H9 (cell line): ENCODE measurements at regions not wholly inside any gene's neighbourhood (a gene's known extent, or its start where the extent isn't known, plus 50 kb on each side); places are given as distances from the start of the nearest gene placed in this dataset.

ENCODE experiments used
- DNase-seq: peaks from one replicate; pipeline ENCODE4 v3.0.0-alpha.2; 2017
- H2AFZ ChIP-seq: one replicate; pipeline ENCODE4 v1.6.1; 2013; ENCODE audit warnings: mild to moderate bottlenecking, low read length, control low read depth, moderate library complexity
- H2AK5ac ChIP-seq: 2 replicates; pipeline ENCODE4 v1.6.1; 2013; ENCODE audit warnings: low read length, control low read depth, mixed read lengths; ENCODE audit not compliant: insufficient read length
- H2BK120ac ChIP-seq: one replicate; pipeline ENCODE4 v1.6.1; 2013; ENCODE audit warnings: low read depth, mild to moderate bottlenecking, low read length, control low read depth, inconsistent platforms; ENCODE audit not compliant: poor library complexity, severe bottlenecking
- H2BK12ac ChIP-seq: 2 replicates; pipeline ENCODE4 v1.6.1; 2013; ENCODE audit warnings: low read length, control low read depth, mixed read lengths, low read depth; ENCODE audit not compliant: insufficient read length
- H2BK15ac ChIP-seq: 2 replicates; pipeline ENCODE4 v1.6.1; 2013; ENCODE audit warnings: low read depth, low read length, control low read depth
- H2BK20ac ChIP-seq: one replicate; pipeline ENCODE4 v1.6.1; 2013; ENCODE audit warnings: low read depth, mild to moderate bottlenecking, low read length, control low read depth, inconsistent platforms; ENCODE audit not compliant: poor library complexity, severe bottlenecking
- H2BK5ac ChIP-seq: 2 replicates; pipeline ENCODE4 v1.6.1; 2013; ENCODE audit warnings: low read length, control low read depth, mixed read lengths; ENCODE audit not compliant: insufficient read length
- H3K14ac ChIP-seq: 2 replicates; pipeline ENCODE4 v1.6.1; 2013; ENCODE audit warnings: low read length, control low read depth; ENCODE audit not compliant: insufficient read depth
- H3K18ac ChIP-seq: 2 replicates; pipeline ENCODE4 v1.6.1; 2013; ENCODE audit warnings: low read depth, mild to moderate bottlenecking, mixed read lengths, low read length, control low read depth; ENCODE audit not compliant: insufficient read length
- H3K23ac ChIP-seq: 2 replicates; pipeline ENCODE4 v1.6.1; 2013; ENCODE audit warnings: low read length, control low read depth, mixed read lengths, low read depth; ENCODE audit not compliant: insufficient read length
- H3K23me2 ChIP-seq: 2 replicates; pipeline ENCODE4 v1.6.1; 2013; ENCODE audit warnings: low read depth, mild to moderate bottlenecking, mixed read lengths, low read length, control low read depth; ENCODE audit not compliant: insufficient read length, poor library complexity, severe bottlenecking
- H3K27ac ChIP-seq: 2 replicates; pipeline ENCODE4 v1.5.1; 2013; ENCODE audit warnings: low read length, control low read depth, mixed read lengths, low read depth; ENCODE audit not compliant: insufficient read length
- H3K27me3 ChIP-seq: 2 replicates; pipeline ENCODE4 v1.6.1; 2013; ENCODE audit warnings: low read length, control low read depth, inconsistent platforms; ENCODE audit not compliant: insufficient read depth
- H3K4ac ChIP-seq: 2 replicates; pipeline ENCODE4 v1.6.1; 2013; ENCODE audit warnings: low read depth, mild to moderate bottlenecking, control low read depth, inconsistent platforms, low read length, moderate library complexity
- H3K4me1 ChIP-seq: 2 replicates; pipeline ENCODE4 v1.6.1; 2013; ENCODE audit warnings: low read length, control low read depth, inconsistent platforms; ENCODE audit not compliant: insufficient read depth
- H3K4me2 ChIP-seq: 2 replicates; pipeline ENCODE4 v1.6.1; 2013; ENCODE audit warnings: low read length, control low read depth, mixed read lengths; ENCODE audit not compliant: insufficient read length, insufficient read depth
- H3K56ac ChIP-seq: 2 replicates; pipeline ENCODE4 v1.6.1; 2013; ENCODE audit warnings: low read depth, mild to moderate bottlenecking, mixed read lengths, low read length, control low read depth; ENCODE audit not compliant: insufficient read length
- H3K79me1 ChIP-seq: 2 replicates; pipeline ENCODE4 v1.6.1; 2013; ENCODE audit warnings: low read depth, mild to moderate bottlenecking, moderate library complexity, low read length, control low read depth, inconsistent platforms; ENCODE audit not compliant: insufficient read depth, poor library complexity, severe bottlenecking
- H3K79me2 ChIP-seq: 2 replicates; pipeline ENCODE4 v1.6.1; 2013; ENCODE audit warnings: low read length, control low read depth, inconsistent platforms; ENCODE audit not compliant: insufficient read depth
- H3K9ac ChIP-seq: 2 replicates; pipeline ENCODE4 v1.6.1; 2013; ENCODE audit warnings: low read length, control low read depth, mixed read lengths; ENCODE audit not compliant: insufficient read length; ENCODE audit errors: extremely low read depth
- H3K9me3 ChIP-seq: one replicate; pipeline ENCODE4 v1.6.1; 2013; ENCODE audit warnings: low read depth, low read length, inconsistent platforms; ENCODE audit not compliant: control insufficient read depth
- H3T11ph ChIP-seq: one replicate; pipeline ENCODE4 v1.6.1; 2013; ENCODE audit warnings: mild to moderate bottlenecking, low read length, control low read depth, inconsistent platforms
- H4K20me1 ChIP-seq: one replicate; pipeline ENCODE4 v1.6.1; 2013; ENCODE audit not compliant: control insufficient read depth, insufficient read length, insufficient read depth
- H4K5ac ChIP-seq: 2 replicates; pipeline ENCODE4 v1.6.1; 2013; ENCODE audit warnings: low read depth, mild to moderate bottlenecking, mixed read lengths, low read length, control low read depth; ENCODE audit not compliant: insufficient read length
- H4K8ac ChIP-seq: replicated peaks from 2 replicates; pipeline ENCODE4 v1.6.1; 2013; ENCODE audit warnings: low read length, control low read depth, mixed read lengths, low read depth; ENCODE audit not compliant: insufficient read length
- H4K91ac ChIP-seq: 2 replicates; pipeline ENCODE4 v1.6.1; 2013; ENCODE audit warnings: low read depth, mild to moderate bottlenecking, moderate library complexity, mixed read lengths, low read length, control low read depth; ENCODE audit not compliant: insufficient read length
- H3K27ac Mint-ChIP-seq, 3 experiments: 2 replicates in 2 of 3; 3 replicates in 1 of 3; pipeline ENCODE4 v1.8.0; 2020 to 2021; ENCODE audit warnings: mixed read lengths in 3 of 3, mild to moderate bottlenecking in 1 of 3, moderate library complexity in 1 of 3
- H3K27me3 Mint-ChIP-seq: 2 replicates; pipeline ENCODE4 v1.8.0; 2021; ENCODE audit warnings: low read depth, mild to moderate bottlenecking, moderate library complexity, mixed read lengths
- H3K36me3 Mint-ChIP-seq, 3 experiments: 2 replicates in 2 of 3; 3 replicates in 1 of 3; pipeline ENCODE4 v1.8.0; 2020 to 2021; ENCODE audit warnings: low read depth in 3 of 3, mixed read lengths in 3 of 3; ENCODE audit not compliant: insufficient read depth in 1 of 3
- H3K4me1 Mint-ChIP-seq, 2 experiments: 2 replicates each; pipeline ENCODE4 v1.8.0; 2020; ENCODE audit warnings: mixed read lengths in 2 of 2
- H3K4me3 Mint-ChIP-seq, 2 experiments: 2 replicates in 1 of 2; 3 replicates in 1 of 2; pipeline ENCODE4 v1.8.0; 2020 to 2021; ENCODE audit warnings: mild to moderate bottlenecking in 2 of 2, mixed read lengths in 2 of 2, moderate library complexity in 1 of 2
- H3K9me3 Mint-ChIP-seq, 2 experiments: 2 replicates in 1 of 2; 3 replicates in 1 of 2; pipeline ENCODE4 v1.8.0; 2020; ENCODE audit warnings: mild to moderate bottlenecking in 2 of 2, mixed read lengths in 2 of 2, moderate library complexity in 1 of 2
- CTCF ChIP-seq: fragments of 200-600 bp; sonication (generic); conservative IDR thresholded peaks from 3 replicates; pipeline ENCODE4 v1.8.0; 2021; ENCODE audit warnings: antibody characterized with exemption, mild to moderate bottlenecking
- WGBS: extraction: QIAGEN DNeasy Blood & Tissue Kit; methylation state at CpG from one replicate; pipeline ENCODE4 v1.1.7; 2013; ENCODE audit warnings: missing lambda C conversion rate, low lambda C conversion rate, mixed read lengths; ENCODE audit not compliant: insufficient read length; ENCODE audit errors: extremely low coverage; 5-methylcytosine and 5-hydroxymethylcytosine counted together

- Histone ChIP-seq H3K79me1 (no peaks in the 10 kb centered on the region), H3K23me2 (no peaks in the 10 kb centered on the region), H3K4ac (no peak overlapping the region), H4K20me1 (no peaks in the 10 kb centered on the region), H2BK15ac (no peak overlapping the region), H2AK5ac (no peak overlapping the region), H2AFZ (no peak overlapping the region), H4K8ac (no peak overlapping the region), H4K91ac (no peak overlapping the region), H3K27ac (no peak overlapping the region), H3K4me1 (no peaks in the 10 kb centered on the region), H2BK12ac (no peak overlapping the region), H3K23ac (no peak overlapping the region), H3T11ph (no peak overlapping the region), H3K9ac (no peak overlapping the region), H4K5ac (no peak overlapping the region), H3K27me3 (no peaks in the 10 kb centered on the region), H2BK20ac (no peak overlapping the region), H3K9me3 (no peaks in the 10 kb centered on the region), H3K14ac (no peak overlapping the region), H3K18ac (no peak overlapping the region), H3K79me2 (no peaks in the 10 kb centered on the region), H2BK5ac (no peak overlapping the region), H3K56ac (no peak overlapping the region), H2BK120ac (no peak overlapping the region), H3K4me2 (no peak overlapping the region)
- Mint-ChIP-seq H3K27ac (no peak overlapping the region), H3K27me3 (no peaks in the 10 kb centered on the region), H3K4me1 (peaks cover 10 to 14% of the 10 kb centered on the region in 2 experiments), H3K36me3 (peaks cover 9 to 20% (median 10%) of the 10 kb centered on the region in 3 experiments; a peak in 6 of 7 replicates), H3K4me3 (no peak overlapping the region), H3K9me3 (peaks cover 12 to 17% of the 10 kb centered on the region in 2 experiments)
- no CpG with 5 or more reads among the region's 7 CpGs for WGBS
- TF ChIP-seq CTCF, result no peak
- DNase-seq, result no peak
Measured at GRCh38 chr9:2385746-2386145, 235.8 kb upstream of the VLDLR start.
